ENCODE measurements at regions not wholly inside any gene's neighbourhood (a gene's known extent, or its start where the extent isn't known, plus 50 kb on each side); places are given as distances from the start of the nearest gene placed in this dataset.
"Not testable (repeated sequence)": the region's sequence is repeated elsewhere in the genome, so short reads cannot be mapped to it uniquely, and the experiment has no call there.

DNA sequence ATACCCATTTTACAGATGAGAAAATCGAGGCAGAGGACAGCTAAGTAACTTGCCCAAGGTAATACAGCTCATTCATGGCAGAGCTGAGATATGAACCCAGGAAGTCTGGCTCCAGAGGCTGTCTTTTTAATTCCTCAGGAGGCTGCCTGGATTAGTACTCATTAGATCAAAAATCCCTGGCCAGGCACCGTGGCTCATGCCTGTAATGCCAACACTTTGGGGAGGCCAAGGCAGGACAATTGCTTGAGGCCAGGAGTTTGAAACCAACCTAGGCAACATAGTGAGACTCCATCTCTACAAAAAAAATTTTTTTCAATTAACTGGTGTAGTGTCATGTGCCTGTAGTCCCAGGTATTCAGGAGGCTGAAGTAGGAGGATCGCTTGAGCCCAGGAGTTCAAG, 291.4 kb downstream of the GOLGA6L6 start:
- CTCF ChIA-PET; DNase-seq; H3K4me3 ChIP-seq (ENCODE audit: insufficient read depth, low read depth, low read length); H3K14ac ChIP-seq (replicated peaks; ENCODE audit: low read depth, low read length); H2AK9ac ChIP-seq (replicated peaks; ENCODE audit: low read depth, low read length, poor library complexity); H3K27me3 ChIP-seq (ENCODE audit: control insufficient read depth, insufficient read depth, low read length); H2BK20ac ChIP-seq (ENCODE audit: low read depth, low read length); H3K9ac ChIP-seq (ENCODE audit: low read depth, low read length); H3K79me1 ChIP-seq (ENCODE audit: low read depth in 1 of 2, low read length in 2 of 2); dilution Hi-C loops (cut with HindIII; ENCODE audit: low sequenced_read_pairs, unreplicated experiment); H2BK5ac ChIP-seq (ENCODE audit: low read depth, low read length, poor library complexity, severe bottlenecking); H3K56ac ChIP-seq (ENCODE audit: extremely low read depth, insufficient read depth, low read length); H3K4ac ChIP-seq (ENCODE audit: low read depth, low read length); H2AFZ ChIP-seq (replicated peaks; ENCODE audit: low read length, poor library complexity); POLR2A ChIA-PET (ENCODE audit: unreplicated experiment); H2BK120ac ChIP-seq (ENCODE audit: low read depth, low read length); H3K27ac ChIP-seq (ENCODE audit: insufficient read depth, low read length); H3K23ac ChIP-seq (ENCODE audit: low read depth, low read length); H4K8ac ChIP-seq (ENCODE audit: low read depth in 2 of 2, low read length in 2 of 2); H4K5ac ChIP-seq (ENCODE audit: low read depth, low read length); H4K20me1 ChIP-seq (ENCODE audit: insufficient read depth, low read length); intact Hi-C loops (cut with micrococcal nuclease); BruUV-seq (replicated peaks); H3K36me3 ChIP-seq (ENCODE audit: control insufficient read depth, insufficient read depth, low read length); H4K91ac ChIP-seq (ENCODE audit: insufficient read depth, low read depth, low read length); ATAC-seq (ENCODE audit: low read depth); H3K4me2 ChIP-seq (ENCODE audit: low read depth, low read length); H2BK15ac ChIP-seq (ENCODE audit: low read depth, low read length); H2AK5ac ChIP-seq (ENCODE audit: low read depth, low read length); H3K4me1 ChIP-seq (ENCODE audit: control insufficient read depth, insufficient read depth, low read length); H3K9me1 ChIP-seq (ENCODE audit: insufficient read depth, low read length); in situ Hi-C loops (cut with MboI; ENCODE audit: low sequenced_read_pairs); H3K18ac ChIP-seq (ENCODE audit: low read depth, low read length): not testable (repeated sequence)
- 0% methylated on average over 1 of the region's 3 CpGs; no CpG with 5 or more reads in 1 of the 2 experiments for WGBS, 2 experiments (ENCODE audit: extremely low coverage in 2 of 2, insufficient read length in 1 of 2)
- H3K9me3 ChIP-seq (ENCODE audit: control insufficient read depth, insufficient read depth, low read length): peaks cover 41% of the 10 kb centered on the region

DNA sequence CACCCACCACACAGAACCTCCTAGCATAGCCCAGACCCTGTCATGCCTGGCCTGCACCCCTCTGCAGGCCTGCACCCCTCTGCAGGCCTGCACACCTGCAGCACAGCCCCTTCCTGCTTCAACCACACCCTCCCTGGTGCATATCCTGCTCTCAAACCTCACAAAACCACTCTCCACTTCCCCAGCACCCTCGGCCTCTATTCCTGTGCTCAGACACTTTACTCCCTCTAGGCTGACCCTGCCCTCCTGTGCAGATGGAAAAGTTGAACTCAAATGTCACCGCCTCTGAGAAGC, 292.0 kb downstream of the GOLGA6L6 start:
- H3K27ac ChIP-seq (ENCODE audit: insufficient read depth, low read length); POLR2A ChIA-PET (ENCODE audit: unreplicated experiment); H3K4ac ChIP-seq (ENCODE audit: low read depth, low read length); H3K4me2 ChIP-seq (ENCODE audit: low read depth, low read length); H2BK5ac ChIP-seq (ENCODE audit: low read depth, low read length, poor library complexity, severe bottlenecking); H2AK9ac ChIP-seq (replicated peaks; ENCODE audit: low read depth, low read length, poor library complexity); H4K91ac ChIP-seq (ENCODE audit: insufficient read depth, low read depth, low read length); H2BK15ac ChIP-seq (ENCODE audit: low read depth, low read length); H3K18ac ChIP-seq (ENCODE audit: low read depth, low read length); H3K79me1 ChIP-seq (ENCODE audit: low read depth in 1 of 2, low read length in 2 of 2); H3K4me3 ChIP-seq (ENCODE audit: insufficient read depth, low read depth, low read length); H3K14ac ChIP-seq (replicated peaks; ENCODE audit: low read depth, low read length); H4K20me1 ChIP-seq (ENCODE audit: insufficient read depth, low read length); DNase-seq; in situ Hi-C loops (cut with MboI; ENCODE audit: low sequenced_read_pairs); H3K9me1 ChIP-seq (ENCODE audit: insufficient read depth, low read length); H3K56ac ChIP-seq (ENCODE audit: extremely low read depth, insufficient read depth, low read length); H3K9ac ChIP-seq (ENCODE audit: low read depth, low read length); ATAC-seq (ENCODE audit: low read depth); H4K8ac ChIP-seq (ENCODE audit: low read depth in 2 of 2, low read length in 2 of 2); H2BK20ac ChIP-seq (ENCODE audit: low read depth, low read length); H2AFZ ChIP-seq (replicated peaks; ENCODE audit: low read length, poor library complexity); H3K4me1 ChIP-seq (ENCODE audit: control insufficient read depth, insufficient read depth, low read length); H2AK5ac ChIP-seq (ENCODE audit: low read depth, low read length); H4K5ac ChIP-seq (ENCODE audit: low read depth, low read length); intact Hi-C loops (cut with micrococcal nuclease); CTCF ChIA-PET; H3K23ac ChIP-seq (ENCODE audit: low read depth, low read length); H3K27me3 ChIP-seq (ENCODE audit: control insufficient read depth, insufficient read depth, low read length); H2BK120ac ChIP-seq (ENCODE audit: low read depth, low read length); BruUV-seq (replicated peaks); H3K36me3 ChIP-seq (ENCODE audit: control insufficient read depth, insufficient read depth, low read length); dilution Hi-C loops (cut with HindIII; ENCODE audit: low sequenced_read_pairs, unreplicated experiment): not testable (repeated sequence)
- H3K9me3 ChIP-seq (ENCODE audit: control insufficient read depth, insufficient read depth, low read length): peaks cover 42% of the 10 kb centered on the region
- WGBS, 2 experiments (ENCODE audit: extremely low coverage in 2 of 2, insufficient read length in 1 of 2): 40% methylated on average over 1 of the region's 2 CpGs; no CpG with 5 or more reads in 1 of the 2 experiments
